GM20000 (cell line): ENCODE measurements at regions not wholly inside any gene's neighbourhood (a gene's known extent, or its start where the extent isn't known, plus 50 kb on each side); places are given as distances from the start of the nearest gene placed in this dataset.

Source experiments
- DNase-seq: peaks from one replicate; pipeline ENCODE4 v3.0.0; 2012; ENCODE audit warnings: low spot score
- CTCF ChIP-seq: IDR thresholded peaks from 2 replicates; pipeline ENCODE4 v1.5.1; 2012; ENCODE audit warnings: mild to moderate bottlenecking, control low read depth; ENCODE audit errors: extremely low read depth, missing control alignments

- TF ChIP-seq CTCF: no peak
- DNase-seq: no peak
These were observed 158.4 kb upstream of the DPT start for GRCh38 chr1:168887381-168887780.

- DNase-seq: no peak
- no peak for TF ChIP-seq CTCF
These were observed 159.4 kb upstream of the DPT start for GRCh38 chr1:168888418-168888817.

GRCh38 chr1:168892931-168893330 lies 163.9 kb upstream of the DPT start:
- DNase-seq: no peak
- no peak for TF ChIP-seq CTCF

- no peak for DNase-seq
- no peak for TF ChIP-seq CTCF
These were observed 164.4 kb upstream of the DPT start for GRCh38 chr1:168893359-168893801.

- no peak for TF ChIP-seq CTCF
- DNase-seq: no peak
These were observed 165.4 kb upstream of the DPT start for GRCh38 chr1:168894397-168894903.

- no peak for DNase-seq
These were observed 168.2 kb upstream of the DPT start for GRCh38 chr1:168897249-168897648.

GRCh38 chr1:168903237-168903830 lies 174.3 kb upstream of the DPT start:
- no peak for TF ChIP-seq CTCF
- DNase-seq: no peak

More at GRCh38 chr1:168897249-168897648, 168.2 kb upstream of the DPT start:
- TF ChIP-seq CTCF: no peak
